Liver (tissue), 8 donors: ENCODE measurements at regions not wholly inside any gene's neighbourhood (a gene's known extent, or its start where the extent isn't known, plus 50 kb on each side); places are given as distances from the start of the nearest gene placed in this dataset.

ENCODE experiments used
- DNase-seq: peaks from one replicate; pipeline ENCODE4 v3.0.0-alpha.2; 2017; ENCODE audit warnings: low spot score
- H3K27ac ChIP-seq, 2 donors: one replicate each; pipeline ENCODE4 v1.7.0; 2013; ENCODE audit warnings: inconsistent platforms in 2 of 2, low read length in 2 of 2, control low read depth in 1 of 2, low read depth in 1 of 2, mild to moderate bottlenecking in 1 of 2
- H3K27me3 ChIP-seq, 4 donors: one replicate each; pipeline versions ENCODE4 v1.6.1 to v1.7.0; 2013; ENCODE audit warnings: low read length in 3 of 4, inconsistent platforms in 1 of 4, mild to moderate bottlenecking in 1 of 4, moderate library complexity in 1 of 4; ENCODE audit not compliant: control insufficient read depth in 4 of 4, insufficient read depth in 4 of 4
- H3K36me3 ChIP-seq, 4 donors: one replicate each; pipeline versions ENCODE4 v1.6.1 to v1.7.0; 2013; ENCODE audit warnings: low read length in 3 of 4, mild to moderate bottlenecking in 3 of 4, low read depth in 1 of 4, moderate library complexity in 1 of 4; ENCODE audit not compliant: control insufficient read depth in 4 of 4, insufficient read depth in 3 of 4
- H3K4me1 ChIP-seq, 4 donors: one replicate each; pipeline versions ENCODE4 v1.6.1 to v1.7.0; 2013; ENCODE audit warnings: low read length in 3 of 4, mild to moderate bottlenecking in 3 of 4, moderate library complexity in 1 of 4; ENCODE audit not compliant: control insufficient read depth in 4 of 4, insufficient read depth in 4 of 4
- H3K4me3 ChIP-seq, 3 donors: one replicate each; pipeline versions ENCODE4 v1.6.1 to v1.7.0; 2013; ENCODE audit warnings: low read length in 3 of 3, control low read depth in 1 of 3, low read depth in 1 of 3, mild to moderate bottlenecking in 1 of 3
- H3K9ac ChIP-seq, 2 donors: one replicate each; pipeline ENCODE4 v1.7.0; 2013; ENCODE audit warnings: low read length in 2 of 2, mild to moderate bottlenecking in 2 of 2, moderate library complexity in 2 of 2, control low read depth in 1 of 2, low read depth in 1 of 2
- H3K9me3 ChIP-seq, 4 donors: one replicate each; pipeline versions ENCODE4 v1.6.1 to v1.7.0; 2013; ENCODE audit warnings: low read length in 3 of 4; ENCODE audit not compliant: control insufficient read depth in 4 of 4
- ATF3 ChIP-seq: IDR thresholded peaks from 2 replicates; pipeline ENCODE4 v1.6.1; 2016; ENCODE audit warnings: antibody characterized with exemption
- CTCF ChIP-seq: fragments of 150-350 bp; IDR thresholded peaks from 2 replicates; pipeline ENCODE4 v1.5.1; 2017; ENCODE audit warnings: improper control_type of control experiment, low read depth, low read length; ENCODE audit not compliant: missing input control
- EGR1 ChIP-seq, 2 donors: IDR thresholded peaks; 2 replicates each; pipeline ENCODE4 v1.6.1; 2016 to 2018; ENCODE audit warnings: antibody characterized with exemption in 2 of 2, low read depth in 2 of 2
- FOXA1 ChIP-seq: IDR thresholded peaks from 2 replicates; pipeline ENCODE4 v1.6.1; 2016; ENCODE audit warnings: antibody characterized with exemption
- FOXA2 ChIP-seq: IDR thresholded peaks from 2 replicates; pipeline ENCODE4 v1.6.1; 2016; ENCODE audit warnings: antibody characterized with exemption
- GABPA ChIP-seq, 2 donors: IDR thresholded peaks in 1 of 2; conservative IDR thresholded peaks in 1 of 2; 2 replicates each; pipeline ENCODE4 v1.6.1; 2016; ENCODE audit warnings: antibody characterized with exemption in 2 of 2, mild to moderate bottlenecking in 1 of 2, moderate library complexity in 1 of 2
- HNF4G ChIP-seq: IDR thresholded peaks from 2 replicates; pipeline ENCODE4 v1.6.1; 2016; ENCODE audit warnings: antibody characterized with exemption
- JUND ChIP-seq, 2 donors: IDR thresholded peaks; 2 replicates each; pipeline ENCODE4 v1.6.1; 2016; ENCODE audit warnings: antibody characterized with exemption in 2 of 2
- MAX ChIP-seq: IDR thresholded peaks from 2 replicates; pipeline ENCODE4 v1.6.1; 2016; ENCODE audit warnings: antibody characterized with exemption
- NR2F2 ChIP-seq: IDR thresholded peaks from 2 replicates; pipeline ENCODE4 v1.6.1; 2016; ENCODE audit warnings: antibody characterized with exemption
- RAD21 ChIP-seq, 2 donors: IDR thresholded peaks; 2 replicates each; pipeline ENCODE4 v1.6.1; 2016; ENCODE audit warnings: antibody characterized with exemption in 2 of 2, mild to moderate bottlenecking in 2 of 2
- REST ChIP-seq: IDR thresholded peaks from 2 replicates; pipeline ENCODE4 v1.6.1; 2016; ENCODE audit warnings: antibody characterized with exemption, mild to moderate bottlenecking
- RXRA ChIP-seq, 2 donors: IDR thresholded peaks; 2 replicates each; pipeline ENCODE4 v1.6.1; 2017 to 2018; ENCODE audit warnings: antibody characterized with exemption in 2 of 2, mild to moderate bottlenecking in 1 of 2
- SP1 ChIP-seq: IDR thresholded peaks from 2 replicates; pipeline ENCODE4 v1.6.1; 2018; ENCODE audit warnings: antibody characterized with exemption, mild to moderate bottlenecking
- TAF1 ChIP-seq: conservative IDR thresholded peaks from 2 replicates; pipeline ENCODE4 v1.6.1; 2016; ENCODE audit warnings: antibody characterized with exemption, mild to moderate bottlenecking
- YY1 ChIP-seq: IDR thresholded peaks from 2 replicates; pipeline ENCODE4 v1.6.1; 2016; ENCODE audit warnings: antibody characterized with exemption, mild to moderate bottlenecking
- ZBTB33 ChIP-seq: IDR thresholded peaks from 2 replicates; pipeline ENCODE4 v1.6.1; 2016; ENCODE audit warnings: antibody characterized with exemption
- WGBS: extraction: QIAGEN DNeasy Blood & Tissue Kit; methylation state at CpG from one replicate; pipeline ENCODE4 v1.1.7; 2013; 5-methylcytosine and 5-hydroxymethylcytosine counted together
- donor health status: healthy.
- donor health status: healthy.
- donor health status: healthy.
- donor health status: healthy.
- donor health status: healthy.

GRCh38 chr2:121120991-121121390 lies 164.0 kb downstream of the TFCP2L1 start:
- Histone ChIP-seq H3K4me3 (no peak overlapping the region), H3K27me3 (no peaks in the 10 kb centered on the region), H3K4me1 (no peaks in the 10 kb centered on the region), H3K9ac (no peak overlapping the region), H3K27ac (no peak overlapping the region), H3K9me3 (no peaks in the 10 kb centered on the region), H3K36me3 (no peaks in the 10 kb centered on the region)
- no peak for TF ChIP-seq FOXA1
- no peak for TF ChIP-seq FOXA2
- no peak for TF ChIP-seq SP1
- no peak for TF ChIP-seq RAD21 (IDR thresholded peaks at IDR 0.05)
- no peak for TF ChIP-seq ATF3
- no peak for TF ChIP-seq TAF1
- TF ChIP-seq JUND (IDR thresholded peaks at IDR 0.05): no peak
- no peak for TF ChIP-seq RXRA (IDR thresholded peaks at IDR 0.05)
- TF ChIP-seq MAX: no peak
- TF ChIP-seq GABPA (IDR thresholded peaks at IDR 0.05 in 1 of 2, conservative IDR thresholded peaks at IDR 0.05 in 1 of 2): no peak
- TF ChIP-seq EGR1 (IDR thresholded peaks at IDR 0.05; ENCODE audit: low read depth in 2 of 2): no peak
- TF ChIP-seq REST: no peak
- TF ChIP-seq HNF4G: no peak
- no peak for TF ChIP-seq CTCF
- TF ChIP-seq ZBTB33: no peak
- TF ChIP-seq NR2F2: no peak
- no peak for TF ChIP-seq YY1
- no peak for DNase-seq
- 85% methylated on average over 8 of the region's 8 CpGs for WGBS

GRCh38 chr2:121121661-121122060 lies 163.3 kb downstream of the TFCP2L1 start:
- Histone ChIP-seq H3K27me3 (no peaks in the 10 kb centered on the region), H3K4me1 (no peaks in the 10 kb centered on the region), H3K27ac (no peak overlapping the region), H3K36me3 (no peaks in the 10 kb centered on the region), H3K9ac (no peak overlapping the region), H3K4me3 (no peak overlapping the region), H3K9me3 (no peaks in the 10 kb centered on the region)
- TF ChIP-seq ATF3: no peak
- no peak for TF ChIP-seq NR2F2
- no peak for TF ChIP-seq HNF4G
- TF ChIP-seq FOXA1: no peak
- TF ChIP-seq YY1: no peak
- no peak for TF ChIP-seq MAX
- no peak for TF ChIP-seq GABPA (IDR thresholded peaks at IDR 0.05 in 1 of 2, conservative IDR thresholded peaks at IDR 0.05 in 1 of 2)
- WGBS: 92% methylated on average over 7 of the region's 7 CpGs
- DNase-seq: no peak
